ENCODE measurements at regions not wholly inside any gene's neighbourhood (a gene's known extent, or its start where the extent isn't known, plus 50 kb on each side); places are given as distances from the start of the nearest gene placed in this dataset.

DNA sequence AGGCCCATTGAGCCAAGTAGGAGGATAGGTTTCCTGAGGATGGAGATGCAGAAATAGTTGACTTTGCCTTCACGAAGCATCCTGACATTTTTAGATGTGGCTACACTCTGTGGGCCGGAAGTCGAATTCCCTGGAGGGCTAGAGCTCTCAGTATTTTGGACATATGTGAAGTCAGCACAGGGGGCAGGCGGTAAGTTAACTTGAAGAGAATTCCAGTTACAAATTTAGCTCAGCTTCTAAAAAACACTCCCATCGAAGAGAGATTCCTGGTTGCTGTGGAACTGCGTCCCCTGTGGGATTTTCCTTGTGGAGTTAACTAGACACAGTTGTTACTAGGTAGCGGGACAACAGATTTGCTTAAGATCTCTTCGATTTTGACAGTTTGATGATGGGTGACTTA is 161.9 kb upstream of the RGMA start:
- no peak for TF ChIP-seq CTCF (IDR thresholded peaks at IDR 0.05)
- WGBS, 2 donors, result 83 to 85% methylated on average over 8 of the region's 8 CpGs

DNA sequence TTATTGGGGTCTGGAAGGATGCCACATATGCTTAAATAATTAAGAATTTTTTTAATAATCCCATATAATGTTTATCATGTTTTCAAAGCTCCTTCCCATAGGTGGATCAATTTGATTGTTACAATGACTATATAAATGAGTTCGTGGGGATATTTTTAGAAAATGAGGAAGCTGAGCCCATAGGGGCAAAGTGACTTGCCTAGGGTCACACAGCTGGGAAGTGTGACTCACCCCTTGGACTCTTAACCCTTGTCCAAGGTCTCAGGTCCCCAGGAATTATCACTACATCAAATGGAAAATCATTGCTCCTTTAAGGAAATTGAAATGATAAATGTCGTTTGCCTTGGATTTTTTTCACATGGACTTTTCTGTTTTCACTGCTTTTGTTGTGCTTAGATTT is 161.2 kb upstream of the RGMA start:
- intact Hi-C loops (cut with DNase I), result no loop called here
- FAIRE-seq, result no peak
- TF ChIP-seq CTCF (IDR thresholded peaks at IDR 0.05), result no peak
- Histone ChIP-seq H3K27me3 (no peaks in the 10 kb centered on the region), H3K36me3 (no peaks in the 10 kb centered on the region), H3K4me1 (no peaks in the 10 kb centered on the region), H3K27ac (no peak overlapping the region), H3K4me3 (no peak overlapping the region), H3K9me3 (no peaks in the 10 kb centered on the region)
- peak in 2 of 4 donors; percentile 44 to 62 for ATAC-seq
- WGBS, 2 donors, result 46 to 54% methylated on average over 2 of the region's 2 CpGs
- no peak for DNase-seq

More for the DNA sequence above, 161.9 kb upstream of the RGMA start:
- no peak for ATAC-seq
- intact Hi-C loops (cut with DNase I), result no loop called here
- DNase-seq, result no peak
- FAIRE-seq, result no peak
- no peaks in the 10 kb centered on the region for H3K36me3 ChIP-seq
- H3K4me1 ChIP-seq, result no peaks in the 10 kb centered on the region
- H3K9me3 ChIP-seq, result no peaks in the 10 kb centered on the region
- H3K27ac ChIP-seq, result no peak overlapping the region
- no peak overlapping the region for H3K4me3 ChIP-seq
- no peaks in the 10 kb centered on the region for H3K27me3 ChIP-seq

GRCh38 chr15:93249623-93250022 is 160.6 kb upstream of the RGMA start:
- Histone ChIP-seq H3K27me3 (no peaks in the 10 kb centered on the region), H3K4me1 (no peaks in the 10 kb centered on the region), H3K36me3 (no peaks in the 10 kb centered on the region), H3K4me3 (no peak overlapping the region), H3K9me3 (no peaks in the 10 kb centered on the region), H3K27ac (no peak overlapping the region)
- ATAC-seq, result peak in 1 of 4 donors; percentile 43
- FAIRE-seq, result no peak
- DNase-seq, result no peak
- no peak for TF ChIP-seq CTCF (IDR thresholded peaks at IDR 0.05)
- intact Hi-C loops (cut with DNase I), result no loop called here
- 73 to 91% methylated on average over 7 of the region's 7 CpGs for WGBS, 2 donors

GRCh38 chr15:93247466-93248121 is 158.6 kb upstream of the RGMA start:
- H3K9me3 ChIP-seq, result no peaks in the 10 kb centered on the region
- H3K36me3 ChIP-seq, result no peaks in the 10 kb centered on the region
- H3K4me3 ChIP-seq, result no peak overlapping the region
- TF ChIP-seq CTCF (IDR thresholded peaks at IDR 0.05), result no peak
- 84 to 87% methylated on average over 14 of the region's 14 CpGs for WGBS, 2 donors
- H3K27me3 ChIP-seq, result no peaks in the 10 kb centered on the region
- ATAC-seq, result peak in 2 of 4 donors; percentile 13 to 34
- no peaks in the 10 kb centered on the region for H3K4me1 ChIP-seq
- no peak for DNase-seq
- intact Hi-C loops (cut with DNase I), result no loop called here
- no peak overlapping the region for H3K27ac ChIP-seq
- FAIRE-seq, result no peak
